Astrocyte of the cerebellum (primary cell): ENCODE measurements at regions not wholly inside any gene's neighbourhood (a gene's known extent, or its start where the extent isn't known, plus 50 kb on each side); places are given as distances from the start of the nearest gene placed in this dataset.

Experiments
- DNase-seq: peaks from one replicate; pipeline ENCODE4 v3.0.0-alpha.2; 2011; ENCODE audit warnings: low read depth
- H3K4me3 ChIP-seq: 2 replicates; pipeline ENCODE4 v1.5.1; 2011; ENCODE audit warnings: mild to moderate bottlenecking, low read depth, low read length, moderate library complexity
- in situ Hi-C: cut with HindIII; loops from 2 replicates; pipeline ENCODE4 v1.10.0; 2017; ENCODE audit warnings: low sequenced_read_pairs
- TF ChIP-seq, protein P1 (sequence below): IDR thresholded peaks from 2 replicates; pipeline ENCODE4 v1.5.1; 2012; ENCODE audit warnings: low read length, low read depth, moderate library complexity, mild to moderate bottlenecking; ENCODE audit errors: missing control alignments

DNA sequence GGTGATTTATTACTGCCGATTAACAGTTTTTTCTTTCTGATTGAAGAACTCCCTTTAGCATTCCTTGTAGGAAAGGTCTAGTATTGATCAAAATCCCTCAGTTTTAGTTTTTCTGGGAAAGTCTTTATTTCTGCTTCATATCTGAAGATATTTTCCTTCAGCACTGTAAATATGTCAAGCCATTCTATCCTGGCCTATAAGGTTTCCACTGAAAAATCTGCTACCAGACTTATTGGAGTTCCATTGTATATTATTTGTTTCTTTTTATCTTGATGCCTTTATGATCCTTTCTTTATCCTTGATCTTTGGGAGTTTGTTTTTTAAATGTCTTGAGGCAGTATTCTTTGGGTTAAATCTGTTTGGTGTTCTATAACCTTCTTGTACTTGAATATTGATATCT, 55.0 kb upstream of the TMTC1 start:
- TF ChIP-seq, protein P1, sequence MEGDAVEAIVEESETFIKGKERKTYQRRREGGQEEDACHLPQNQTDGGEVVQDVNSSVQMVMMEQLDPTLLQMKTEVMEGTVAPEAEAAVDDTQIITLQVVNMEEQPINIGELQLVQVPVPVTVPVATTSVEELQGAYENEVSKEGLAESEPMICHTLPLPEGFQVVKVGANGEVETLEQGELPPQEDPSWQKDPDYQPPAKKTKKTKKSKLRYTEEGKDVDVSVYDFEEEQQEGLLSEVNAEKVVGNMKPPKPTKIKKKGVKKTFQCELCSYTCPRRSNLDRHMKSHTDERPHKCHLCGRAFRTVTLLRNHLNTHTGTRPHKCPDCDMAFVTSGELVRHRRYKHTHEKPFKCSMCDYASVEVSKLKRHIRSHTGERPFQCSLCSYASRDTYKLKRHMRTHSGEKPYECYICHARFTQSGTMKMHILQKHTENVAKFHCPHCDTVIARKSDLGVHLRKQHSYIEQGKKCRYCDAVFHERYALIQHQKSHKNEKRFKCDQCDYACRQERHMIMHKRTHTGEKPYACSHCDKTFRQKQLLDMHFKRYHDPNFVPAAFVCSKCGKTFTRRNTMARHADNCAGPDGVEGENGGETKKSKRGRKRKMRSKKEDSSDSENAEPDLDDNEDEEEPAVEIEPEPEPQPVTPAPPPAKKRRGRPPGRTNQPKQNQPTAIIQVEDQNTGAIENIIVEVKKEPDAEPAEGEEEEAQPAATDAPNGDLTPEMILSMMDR: no peak
- in situ Hi-C loops: no loop called here
- no peak for DNase-seq
- no peak overlapping the region for H3K4me3 ChIP-seq
